HCT116 (cell line): ENCODE measurements at regions not wholly inside any gene's neighbourhood (a gene's known extent, or its start where the extent isn't known, plus 50 kb on each side); places are given as distances from the start of the nearest gene placed in this dataset.

Experiments
- ATAC-seq: fragments of 200-7000 bp; cut with Tn5 transposase; 2 replicates; pipeline ENCODE4 v1.9.1; 2020; ENCODE audit warnings: mild to moderate bottlenecking, moderate library complexity
- BruUV-seq: library from RNA; stranded (reverse); fragments of 400-500 nt; replicated peaks from 2 replicates; lab custom pipeline; 2021; lab: Mats Ljungman, UMichigan
- CTCF ChIA-PET: fragments of 300-600 bp; sonication (Branson Sonifier 250); formaldehyde crosslinking; loops from one replicate; lab custom pipeline; 2021; ENCODE audit warnings: antibody characterized with exemption; lab: Charles Lee
- POLR2A ChIA-PET: fragments of 300-600, 350-600 bp; sonication (Branson Sonifier 250); formaldehyde crosslinking; loops from one replicate; lab custom pipeline; 2021; ENCODE audit warnings: antibody characterized with exemption; lab: Charles Lee
- RAD21 ChIA-PET, 2 experiments: fragments of 300-600 bp; sonication (Branson Sonifier 250); formaldehyde crosslinking; loops; one replicate each; lab custom pipeline; 2023; ENCODE audit warnings: low total read pairs in 2 of 2; ENCODE audit not compliant: uncharacterized antibody in 2 of 2, unreplicated experiment in 2 of 2, low non-redundant PET in 1 of 2; lab: Charles Lee
- DNase-seq: peaks from one replicate; pipeline ENCODE4 v3.0.0-alpha.2; 2010; ENCODE audit warnings: low read depth, low spot score
- H2AFZ ChIP-seq: fragments of 200-600 bp; shearing (Covaris generic), sonication (generic); 2 replicates; pipeline ENCODE4 v1.6.1; 2017; ENCODE audit warnings: low read depth, mixed run types, mixed read lengths, antibody characterized with exemption, low read length; ENCODE audit not compliant: poor library complexity, severe bottlenecking
- H3K27ac ChIP-seq: 2 replicates; pipeline ENCODE4 v1.5.1; 2012; ENCODE audit warnings: low read depth, low read length
- H3K27me3 ChIP-seq: fragments of 200-600 bp; sonication (generic); 2 replicates; pipeline ENCODE4 v1.6.1; 2016; ENCODE audit warnings: mixed run types, low read length, mixed read lengths; ENCODE audit not compliant: insufficient read depth
- H3K36me3 ChIP-seq, 2 experiments: fragments of 200-500 bp in 1 of 2; fragments of 200-600 bp in 1 of 2; sonication (Bioruptor generic) in 1 of 2; sonication (generic) in 1 of 2; 2 replicates each; pipeline versions ENCODE4 v1.5.1 to v1.6.1; 2014 to 2016; ENCODE audit warnings: low read length in 2 of 2, inconsistent platforms in 1 of 2, mixed read lengths in 1 of 2, mixed run types in 1 of 2; ENCODE audit not compliant: insufficient read depth in 2 of 2, control insufficient read depth in 1 of 2
- H3K4me1 ChIP-seq, 2 experiments: fragments of 200-600 bp in 1 of 2; sonication (generic) in 1 of 2; 2 replicates each; pipeline versions ENCODE4 v1.5.1 to v1.6.1; 2012 to 2017; ENCODE audit warnings: low read length in 2 of 2, inconsistent platforms in 1 of 2, mild to moderate bottlenecking in 1 of 2, mixed read lengths in 1 of 2, mixed run types in 1 of 2, moderate library complexity in 1 of 2; ENCODE audit not compliant: insufficient read depth in 2 of 2, control insufficient read depth in 1 of 2
- H3K4me2 ChIP-seq: fragments of 200-600 bp; sonication (generic); 2 replicates; pipeline ENCODE4 v1.6.1; 2017; ENCODE audit warnings: mixed run types, low read length, mixed read lengths
- H3K4me3 ChIP-seq, 2 experiments: fragments of 200-600 bp in 1 of 2; sonication (generic) in 1 of 2; replicated peaks in 1 of 2; 2 replicates each; pipeline ENCODE4 v1.5.1; 2011 to 2016; ENCODE audit warnings: low read length in 2 of 2, control low read depth in 1 of 2, low read depth in 1 of 2, mild to moderate bottlenecking in 1 of 2, mixed read lengths in 1 of 2, mixed run types in 1 of 2
- H3K79me2 ChIP-seq: fragments of 200-600 bp; sonication (generic); 2 replicates; pipeline ENCODE4 v1.6.1; 2017; ENCODE audit warnings: mild to moderate bottlenecking, mixed run types, low read length, moderate library complexity, mixed read lengths; ENCODE audit not compliant: insufficient read depth
- H3K9ac ChIP-seq: fragments of 200-600 bp; sonication (generic); 2 replicates; pipeline ENCODE4 v1.6.1; 2016; ENCODE audit warnings: low read length, mixed read lengths
- H3K9me2 ChIP-seq: fragments of 200-600 bp; sonication (generic), shearing (Covaris generic); 2 replicates; pipeline ENCODE4 v1.6.1; 2017; ENCODE audit warnings: mixed run types, mild to moderate bottlenecking, moderate library complexity; ENCODE audit not compliant: insufficient read depth
- H3K9me3 ChIP-seq, 2 experiments: fragments of 200-500 bp in 1 of 2; fragments of 200-600 bp in 1 of 2; sonication (Bioruptor generic) in 1 of 2; sonication (generic) in 1 of 2; 2 replicates each; pipeline ENCODE4 v1.6.1; 2014 to 2017; ENCODE audit warnings: low read length in 2 of 2, mixed read lengths in 2 of 2, inconsistent platforms in 1 of 2, low read depth in 1 of 2, mild to moderate bottlenecking in 1 of 2, mixed run types in 1 of 2, moderate library complexity in 1 of 2; ENCODE audit not compliant: control insufficient read depth in 1 of 2, insufficient read depth in 1 of 2
- H4K20me1 ChIP-seq: fragments of 200-600 bp; sonication (generic), shearing (Covaris generic); 2 replicates; pipeline ENCODE4 v1.6.1; 2017; ENCODE audit warnings: mixed run types, mild to moderate bottlenecking, moderate library complexity; ENCODE audit not compliant: insufficient read depth
- CBX3 ChIP-seq: IDR thresholded peaks from 2 replicates; pipeline ENCODE4 v1.6.1; 2012; ENCODE audit warnings: low read depth
- CEBPB ChIP-seq: IDR thresholded peaks from 2 replicates; pipeline ENCODE4 v1.6.1; 2012; ENCODE audit warnings: low read depth
- EGR1 ChIP-seq: IDR thresholded peaks from 2 replicates; pipeline ENCODE4 v1.6.1; 2012; ENCODE audit warnings: low read depth
- ELF1 ChIP-seq: IDR thresholded peaks from 2 replicates; pipeline ENCODE4 v1.6.1; 2012; ENCODE audit warnings: low read depth, borderline replicate concordance
- FOSL1 ChIP-seq: IDR thresholded peaks from 2 replicates; pipeline ENCODE4 v1.6.1; 2012; ENCODE audit warnings: low read depth
- RAD21 ChIP-seq: IDR thresholded peaks from 2 replicates; pipeline ENCODE4 v1.6.1; 2012; ENCODE audit warnings: low read depth, mild to moderate bottlenecking
- REST ChIP-seq: IDR thresholded peaks from 2 replicates; pipeline ENCODE4 v1.6.1; 2012; ENCODE audit warnings: low read depth
- SP1 ChIP-seq: IDR thresholded peaks from 2 replicates; pipeline ENCODE4 v1.6.1; 2012; ENCODE audit warnings: low read depth
- SRF ChIP-seq: IDR thresholded peaks from 2 replicates; pipeline ENCODE4 v1.6.1; 2012; ENCODE audit warnings: low read depth
- ZFX ChIP-seq: fragments of 450-650 bp; IDR thresholded peaks from 2 replicates; pipeline ENCODE4 v1.6.1; 2017
- intact Hi-C: fragments of 100-400 bp; cut with micrococcal nuclease; formaldehyde crosslinking; loops from 2 replicates; pipeline ENCODE4 v1.10.0; 2022
- TF ChIP-seq, protein P1 (sequence below), 3 experiments: fragments of 200-600 bp in 1 of 3; sonication (generic) in 1 of 3; IDR thresholded peaks in 2 of 3; conservative IDR thresholded peaks in 1 of 3; 2 replicates each; pipeline ENCODE4 v1.5.1; 2012 to 2017; ENCODE audit warnings: low read depth in 2 of 3, low read length in 2 of 3, antibody characterized with exemption in 1 of 3, borderline replicate concordance in 1 of 3, control low read depth in 1 of 3, mild to moderate bottlenecking in 1 of 3, mixed read lengths in 1 of 3, mixed run types in 1 of 3, moderate library complexity in 1 of 3; ENCODE audit not compliant: insufficient read depth in 1 of 3
- TF ChIP-seq, protein P2 (sequence below): IDR thresholded peaks from 2 replicates; pipeline ENCODE4 v1.6.1; 2012

DNA sequence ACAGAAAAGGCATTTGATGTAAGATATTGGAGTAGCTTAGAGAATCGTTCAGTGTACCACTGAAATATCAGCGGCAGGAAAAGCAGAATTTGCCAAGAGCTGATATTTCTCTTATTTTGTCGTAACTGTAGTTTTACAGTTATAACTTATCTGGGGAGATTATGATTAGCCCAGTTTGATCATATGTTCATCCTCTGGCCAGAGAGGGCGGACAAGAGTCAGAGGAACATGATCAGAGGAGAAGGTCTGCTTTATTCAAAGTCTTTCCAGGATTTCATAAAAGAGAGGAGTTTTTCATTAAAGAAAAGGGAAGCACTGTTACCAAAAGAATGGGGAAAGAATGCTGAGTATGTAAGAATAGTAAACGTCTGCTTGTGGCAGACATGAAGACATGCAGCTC is 1655.6 kb downstream of the DPP10 start (continued):
- TF ChIP-seq ZFX = no peak
- TF ChIP-seq, all 23 proteins: peak for 0

- DNase-seq = no peak
- Histone ChIP-seq H2AFZ (no peak overlapping the region), H3K27me3 (no peaks in the 10 kb centered on the region), H4K20me1 (no peaks in the 10 kb centered on the region; the same call in 1 of the 2 replicates), H3K27ac (no peak overlapping the region), H3K79me2 (no peaks in the 10 kb centered on the region), H3K9me3 (peaks cover 7 to 14% of the 10 kb centered on the region in 2 experiments; a peak in 2 of 4 replicates), H3K9ac (no peak overlapping the region), H3K4me2 (no peak overlapping the region), H3K9me2 (no peaks in the 10 kb centered on the region), H3K4me3 (no peak overlapping the region), H3K36me3 (no peaks in the 10 kb centered on the region), H3K4me1 (no peaks in the 10 kb centered on the region)
- no TSS peak for BruUV-seq
- CTCF ChIA-PET = no interaction called here
- intact Hi-C loops = no loop called here
- RAD21 ChIA-PET = no interaction called here
- POLR2A ChIA-PET = no interaction called here
- no peak for ATAC-seq
- TF ChIP-seq EGR1 (no peak), CEBPB (no peak), SP1 (no peak), RAD21 (no peak), REST (no peak), ELF1 (no peak), CBX3 (no peak), FOSL1 (no peak), SRF (no peak)
- TF ChIP-seq, protein P1, sequence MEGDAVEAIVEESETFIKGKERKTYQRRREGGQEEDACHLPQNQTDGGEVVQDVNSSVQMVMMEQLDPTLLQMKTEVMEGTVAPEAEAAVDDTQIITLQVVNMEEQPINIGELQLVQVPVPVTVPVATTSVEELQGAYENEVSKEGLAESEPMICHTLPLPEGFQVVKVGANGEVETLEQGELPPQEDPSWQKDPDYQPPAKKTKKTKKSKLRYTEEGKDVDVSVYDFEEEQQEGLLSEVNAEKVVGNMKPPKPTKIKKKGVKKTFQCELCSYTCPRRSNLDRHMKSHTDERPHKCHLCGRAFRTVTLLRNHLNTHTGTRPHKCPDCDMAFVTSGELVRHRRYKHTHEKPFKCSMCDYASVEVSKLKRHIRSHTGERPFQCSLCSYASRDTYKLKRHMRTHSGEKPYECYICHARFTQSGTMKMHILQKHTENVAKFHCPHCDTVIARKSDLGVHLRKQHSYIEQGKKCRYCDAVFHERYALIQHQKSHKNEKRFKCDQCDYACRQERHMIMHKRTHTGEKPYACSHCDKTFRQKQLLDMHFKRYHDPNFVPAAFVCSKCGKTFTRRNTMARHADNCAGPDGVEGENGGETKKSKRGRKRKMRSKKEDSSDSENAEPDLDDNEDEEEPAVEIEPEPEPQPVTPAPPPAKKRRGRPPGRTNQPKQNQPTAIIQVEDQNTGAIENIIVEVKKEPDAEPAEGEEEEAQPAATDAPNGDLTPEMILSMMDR (IDR thresholded peaks at IDR 0.05 in 2 of 3, conservative IDR thresholded peaks at IDR 0.05 in 1 of 3; ENCODE audit: borderline replicate concordance in 1 of 3, insufficient read depth in 1 of 3, low read depth in 2 of 3, low read length in 2 of 3) = no peak
- TF ChIP-seq, protein P2, sequence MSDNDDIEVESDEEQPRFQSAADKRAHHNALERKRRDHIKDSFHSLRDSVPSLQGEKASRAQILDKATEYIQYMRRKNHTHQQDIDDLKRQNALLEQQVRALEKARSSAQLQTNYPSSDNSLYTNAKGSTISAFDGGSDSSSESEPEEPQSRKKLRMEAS = no peak
These were observed 1667.0 kb downstream of the DPP10 start for GRCh38 chr2:116109471-116109870.
